GM21528 (cell line): ENCODE measurements at regions not wholly inside any gene's neighbourhood (a gene's known extent, or its start where the extent isn't known, plus 50 kb on each side); places are given as distances from the start of the nearest gene placed in this dataset.

ENCODE experiments used
- ATAC-seq: cut with Tn5 transposase; IDR thresholded peaks from one replicate; pipeline ENCODE4 v1.9.1; 2021; ENCODE audit warnings: mild to moderate bottlenecking, moderate library complexity; ENCODE audit not compliant: unreplicated experiment, low FRiP score

DNA sequence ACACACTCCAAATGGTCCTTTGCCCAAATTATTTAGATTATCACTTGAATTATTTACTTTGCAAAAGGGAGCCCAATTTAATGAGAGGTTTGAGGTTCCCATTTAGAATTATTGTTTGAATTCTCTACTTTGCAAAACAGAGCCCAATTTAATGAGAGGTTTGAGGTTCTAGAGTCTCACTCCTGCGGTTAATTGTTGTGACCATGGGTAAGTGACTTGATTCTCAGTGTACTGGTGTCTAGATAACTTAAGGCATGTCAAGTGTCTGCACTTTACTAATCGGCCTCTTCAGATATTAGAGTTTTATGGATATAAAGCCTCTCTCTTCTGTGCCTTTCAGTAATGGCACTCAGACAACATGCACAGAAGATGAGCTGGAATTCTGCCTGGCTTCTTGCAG, 67.5 kb downstream of the YIPF5 start:
- no peak for ATAC-seq

DNA sequence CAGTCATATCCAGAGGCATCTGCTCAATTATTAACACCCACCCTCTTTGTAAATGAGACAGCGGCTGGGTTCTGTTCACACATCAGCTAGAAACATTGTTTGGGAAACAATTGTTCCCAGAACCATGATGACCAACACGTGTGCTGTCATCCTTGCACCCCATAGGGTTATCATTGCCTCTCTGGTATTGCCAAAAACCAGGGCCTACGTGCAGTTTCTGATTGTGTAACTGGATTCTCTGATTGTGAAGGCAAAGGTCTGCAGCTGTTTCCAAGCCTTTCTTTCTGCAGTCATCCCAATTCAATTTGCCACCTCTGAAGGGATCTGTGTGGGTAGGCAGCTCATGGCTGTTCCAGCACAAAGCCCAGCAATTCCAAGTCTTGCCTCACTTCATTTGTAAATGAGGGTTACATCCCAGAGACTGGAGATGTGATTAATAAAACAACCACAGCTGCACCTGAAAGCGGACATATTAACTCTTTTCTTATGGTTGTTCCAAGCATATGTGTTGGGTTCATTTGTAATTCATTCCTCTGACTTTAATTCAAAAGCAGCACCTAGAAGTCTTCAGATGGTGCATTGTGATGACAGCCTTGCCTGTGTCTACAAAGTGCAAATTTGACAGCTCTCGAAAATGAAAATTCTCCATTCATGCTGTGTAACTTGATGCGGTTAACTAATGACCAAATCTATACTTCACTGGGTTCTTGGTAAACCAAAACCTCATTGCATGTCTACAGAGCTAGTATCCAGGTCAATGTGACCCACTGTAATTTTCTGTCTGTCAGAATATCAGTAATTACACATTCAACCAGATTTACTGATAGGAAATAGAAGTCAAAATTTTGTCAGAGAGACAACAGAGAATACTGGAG, 66.6 kb downstream of the YIPF5 start:
- no peak for ATAC-seq

DNA sequence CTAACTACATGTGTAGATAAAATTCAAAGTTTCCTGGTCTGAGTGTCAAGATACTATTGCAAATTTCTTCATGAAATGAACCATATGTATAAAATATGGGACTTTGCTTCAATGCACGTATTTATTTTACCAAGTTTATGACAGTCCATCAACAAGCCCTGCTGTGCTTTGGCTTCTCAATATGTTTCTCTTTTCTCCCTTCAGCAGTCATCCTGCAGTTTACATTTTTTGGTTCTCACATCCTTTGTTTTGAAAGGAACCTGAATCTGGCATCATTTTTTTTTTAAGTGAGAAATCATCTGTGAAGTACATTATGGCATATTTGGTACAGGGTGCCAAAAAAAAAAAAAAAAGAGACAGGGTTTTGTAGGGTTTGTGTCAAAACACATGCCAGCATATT, 65.1 kb downstream of the YIPF5 start:
- no peak for ATAC-seq

DNA sequence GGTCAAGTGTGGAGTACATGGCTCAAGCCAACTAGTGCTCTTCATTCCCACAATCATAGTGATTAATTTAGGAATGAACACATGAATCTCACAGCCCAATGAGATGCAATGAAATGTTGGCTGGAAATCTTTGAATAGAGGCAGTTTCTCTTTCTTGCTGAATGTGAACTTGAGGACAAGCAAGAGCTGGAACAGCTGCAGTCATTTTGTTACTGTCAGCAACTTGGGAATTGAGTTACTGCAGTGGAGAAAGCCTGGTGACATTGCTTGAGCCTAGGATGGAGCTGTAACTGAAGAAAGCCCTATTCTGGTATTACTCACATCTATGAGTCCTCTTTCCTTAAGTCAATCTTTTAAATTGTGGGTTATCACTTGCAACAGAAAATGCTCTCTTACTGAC, 62.3 kb downstream of the YIPF5 start:
- ATAC-seq = no peak
